HG02759 (cell line): ENCODE measurements at regions not wholly inside any gene's neighbourhood (a gene's known extent, or its start where the extent isn't known, plus 50 kb on each side); places are given as distances from the start of the nearest gene placed in this dataset.

Experiments
- ATAC-seq: cut with Tn5 transposase; IDR thresholded peaks from one replicate; pipeline ENCODE4 v1.9.1; 2021; ENCODE audit warnings: mild to moderate bottlenecking, moderate library complexity; ENCODE audit not compliant: unreplicated experiment

DNA sequence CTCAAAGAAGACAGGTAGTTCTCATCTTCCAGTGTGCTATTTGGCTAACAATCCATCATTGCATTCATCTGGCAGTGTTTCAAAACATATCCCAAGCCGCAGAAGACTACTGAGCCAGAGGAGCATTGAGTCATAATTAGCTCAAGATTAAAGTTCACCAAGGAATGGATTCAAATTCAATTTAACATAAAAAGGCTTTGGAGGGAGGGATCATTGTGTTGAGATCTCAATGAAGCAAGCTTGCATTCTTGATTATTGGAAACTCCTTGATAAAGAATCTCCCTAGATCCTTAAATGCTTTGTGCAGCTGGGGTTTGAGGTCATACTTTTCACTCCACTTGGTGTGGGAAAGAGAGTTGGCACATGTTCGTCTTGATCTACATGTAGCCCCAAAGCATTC, 142.8 kb upstream of the SEMA3A start:
- ATAC-seq, result no peak

DNA sequence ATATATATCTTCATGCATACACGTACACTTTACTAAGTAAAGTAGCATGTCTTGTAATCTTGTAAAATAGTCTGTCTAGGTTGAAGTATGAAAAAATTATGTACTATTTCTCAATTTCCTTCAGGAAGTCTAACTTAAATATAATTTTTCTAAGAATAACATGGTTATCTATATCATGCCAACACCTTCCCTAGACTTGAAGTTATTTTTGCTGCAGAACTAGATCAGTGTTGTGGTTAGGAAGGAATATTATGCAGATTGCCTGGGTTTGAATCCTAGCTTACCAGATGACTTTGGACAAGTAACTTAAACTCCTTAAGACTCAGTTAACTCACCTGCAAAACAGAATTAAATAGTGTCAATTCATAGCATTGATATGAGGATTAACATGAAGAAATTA, 142.2 kb upstream of the SEMA3A start:
- ATAC-seq, result peak; percentile 6

DNA sequence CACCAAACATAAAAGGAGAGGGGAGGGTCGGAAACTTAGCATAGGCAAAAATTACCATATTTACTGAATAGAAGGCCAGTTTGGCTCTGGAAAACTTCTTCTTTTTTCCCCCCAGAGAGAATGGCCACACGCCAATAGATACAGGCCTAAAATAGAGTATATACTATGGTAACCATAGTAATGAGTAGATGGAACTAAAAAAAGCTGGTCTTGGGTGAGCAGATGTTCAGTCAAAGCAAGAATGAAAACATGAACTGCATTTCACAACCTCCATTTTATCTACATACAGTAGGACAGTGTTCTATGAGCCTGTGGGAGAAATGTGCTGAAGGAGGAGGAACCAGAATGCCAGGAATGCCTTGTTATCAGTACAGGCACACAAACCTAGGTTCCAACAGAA, 141.7 kb upstream of the SEMA3A start:
- peak; percentile 64 for ATAC-seq

DNA sequence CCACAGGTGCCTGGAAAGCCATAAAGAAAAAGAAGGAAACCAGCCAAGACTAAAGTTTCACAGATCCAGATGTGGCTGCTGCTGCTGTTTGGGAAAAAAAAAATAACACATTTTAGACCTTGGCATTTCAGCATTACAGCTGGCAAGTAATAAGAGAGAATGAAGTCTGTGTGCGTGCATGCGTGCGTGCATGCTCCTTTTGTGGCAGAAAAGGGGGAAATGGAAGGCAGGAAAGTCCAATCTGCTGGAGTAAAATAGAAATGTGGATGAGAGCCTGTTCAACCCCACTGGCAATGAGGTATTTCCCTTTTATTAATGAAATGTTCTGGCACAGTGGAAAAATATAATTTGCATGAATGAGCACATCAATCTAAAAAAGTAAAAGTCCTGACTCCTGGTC, 137.0 kb upstream of the SEMA3A start:
- no peak for ATAC-seq

DNA sequence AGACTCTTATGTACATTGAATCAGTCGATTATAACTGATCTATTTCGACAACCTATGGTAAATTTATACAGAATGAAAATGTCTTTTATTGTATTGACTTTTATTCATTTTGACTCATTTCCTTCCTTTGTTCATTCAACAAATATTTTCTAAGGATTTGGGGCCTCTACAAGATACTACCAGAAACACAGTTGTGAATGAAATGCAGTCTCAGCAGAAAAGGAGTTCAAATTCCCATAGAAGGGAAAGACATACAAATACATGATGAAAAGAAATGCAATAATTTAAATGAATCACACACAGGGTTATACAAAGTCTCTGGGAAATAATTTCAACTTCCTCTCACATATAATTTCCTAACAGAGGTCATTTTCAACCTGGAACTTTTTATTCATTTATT, 134.0 kb upstream of the SEMA3A start:
- no peak for ATAC-seq

DNA sequence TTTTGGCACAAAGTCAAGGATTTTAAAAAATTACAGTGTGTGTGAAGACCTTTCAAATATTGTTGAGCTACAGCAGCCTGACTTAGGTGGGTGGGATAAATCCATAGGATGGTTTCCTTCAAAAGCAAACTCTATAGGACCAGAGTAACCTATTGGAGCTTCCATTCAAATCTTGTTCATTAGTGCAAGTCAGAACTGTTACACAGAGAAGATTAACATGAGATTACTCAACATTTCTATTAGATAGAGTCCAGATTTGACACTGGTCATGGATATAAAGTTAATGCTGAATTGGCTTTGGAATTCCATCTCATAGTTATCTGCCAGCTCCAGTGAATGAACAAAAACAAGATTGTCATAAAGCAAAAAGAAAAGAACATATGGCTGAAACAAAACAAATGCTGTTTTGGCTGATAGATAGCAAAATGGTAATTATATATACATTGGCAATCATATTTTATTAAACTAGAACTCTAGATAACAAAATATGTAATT, 129.6 kb upstream of the SEMA3A start:
- ATAC-seq, result no peak

DNA sequence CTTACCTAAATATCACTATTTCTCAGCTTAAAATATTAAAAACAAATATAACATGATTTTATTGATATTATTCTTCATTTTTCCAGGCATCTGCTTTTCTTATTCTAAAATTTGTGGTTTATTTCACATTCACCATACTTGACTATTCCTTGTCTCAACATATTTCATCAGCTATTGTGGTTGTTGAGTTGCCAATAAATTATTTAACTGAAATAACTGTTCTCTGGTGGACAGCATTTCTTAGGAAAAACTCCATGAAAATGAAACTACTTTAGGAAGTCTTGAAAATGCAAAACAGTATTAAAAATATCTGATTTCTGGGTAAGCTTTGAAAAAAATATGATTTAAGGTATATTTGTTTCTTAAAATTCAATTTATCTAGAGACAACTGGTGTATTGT, 122.9 kb upstream of the SEMA3A start:
- ATAC-seq, result no peak

DNA sequence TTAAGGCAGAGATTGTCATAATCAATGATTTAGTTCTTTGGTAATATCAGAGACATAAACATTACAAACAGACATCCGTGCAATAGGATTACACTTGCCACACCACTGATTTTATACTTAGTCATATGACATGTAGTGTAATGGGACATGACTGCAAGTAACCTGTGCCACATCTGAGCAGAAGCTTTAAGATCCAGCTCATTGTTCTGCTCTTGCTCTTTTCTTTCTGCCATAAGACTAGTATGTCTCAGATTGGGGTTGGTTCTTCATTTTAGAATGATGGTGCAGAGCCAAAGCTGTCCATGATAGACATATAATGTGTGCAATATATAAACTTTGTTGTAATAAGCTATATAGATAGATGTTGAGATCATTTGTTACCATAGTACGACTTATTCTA, 119.7 kb upstream of the SEMA3A start:
- ATAC-seq, result no peak

DNA sequence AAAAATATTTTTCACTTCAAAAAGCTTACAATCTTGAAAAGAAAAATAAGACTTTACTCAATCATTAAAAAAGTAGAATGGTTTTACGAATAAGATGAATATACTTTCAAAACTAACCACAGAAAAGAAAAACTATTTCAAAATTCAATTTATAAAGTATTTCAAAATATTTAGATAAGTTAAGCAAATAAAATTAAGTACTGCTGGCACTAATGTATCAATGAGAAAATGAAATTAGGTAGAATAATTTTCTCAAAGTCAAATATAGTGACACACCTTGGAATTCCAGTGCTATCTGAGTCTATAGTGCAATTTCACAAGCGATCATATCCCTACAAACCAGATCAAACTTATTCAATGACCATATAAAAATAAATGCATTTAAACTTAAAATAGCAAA, 109.8 kb upstream of the SEMA3A start:
- ATAC-seq, result no peak

DNA sequence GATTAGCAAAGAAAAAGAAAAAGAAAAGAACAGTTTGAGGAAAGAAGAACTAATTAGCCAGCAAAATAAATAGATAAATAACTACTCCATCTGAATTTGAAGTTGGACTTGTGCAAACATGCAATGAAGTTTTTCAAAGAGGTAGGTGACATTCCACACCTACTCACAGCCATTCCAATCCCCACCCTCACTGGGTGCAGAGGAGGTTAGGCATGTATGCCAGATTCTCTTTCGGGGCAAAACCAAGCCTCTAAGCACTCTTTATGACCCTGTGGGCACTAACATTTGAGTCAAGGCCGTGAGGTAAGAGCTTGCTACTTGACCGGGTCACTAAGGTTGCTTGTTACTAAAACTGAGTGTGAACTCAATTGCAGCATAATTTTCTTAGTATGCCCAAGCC, 108.4 kb upstream of the SEMA3A start:
- no peak for ATAC-seq

DNA sequence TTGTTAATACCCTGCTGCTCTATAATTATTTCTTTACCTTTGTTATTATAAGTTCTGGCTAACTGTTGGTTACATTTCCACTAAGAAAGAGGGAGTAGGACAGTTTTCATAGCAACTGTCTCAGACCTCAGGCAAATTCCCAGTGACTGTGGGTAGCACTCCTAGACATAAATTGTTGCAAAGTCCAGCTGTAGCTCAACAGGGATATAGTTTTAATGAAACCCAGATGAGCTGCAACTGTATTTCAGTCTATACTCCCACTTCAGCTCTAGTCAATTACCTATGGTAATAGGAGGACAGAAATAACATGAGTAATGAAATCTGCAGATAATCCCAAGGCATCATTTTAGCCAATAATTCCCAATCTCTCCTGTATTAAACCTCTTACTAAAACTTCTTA, 103.0 kb upstream of the SEMA3A start:
- ATAC-seq, result no peak

DNA sequence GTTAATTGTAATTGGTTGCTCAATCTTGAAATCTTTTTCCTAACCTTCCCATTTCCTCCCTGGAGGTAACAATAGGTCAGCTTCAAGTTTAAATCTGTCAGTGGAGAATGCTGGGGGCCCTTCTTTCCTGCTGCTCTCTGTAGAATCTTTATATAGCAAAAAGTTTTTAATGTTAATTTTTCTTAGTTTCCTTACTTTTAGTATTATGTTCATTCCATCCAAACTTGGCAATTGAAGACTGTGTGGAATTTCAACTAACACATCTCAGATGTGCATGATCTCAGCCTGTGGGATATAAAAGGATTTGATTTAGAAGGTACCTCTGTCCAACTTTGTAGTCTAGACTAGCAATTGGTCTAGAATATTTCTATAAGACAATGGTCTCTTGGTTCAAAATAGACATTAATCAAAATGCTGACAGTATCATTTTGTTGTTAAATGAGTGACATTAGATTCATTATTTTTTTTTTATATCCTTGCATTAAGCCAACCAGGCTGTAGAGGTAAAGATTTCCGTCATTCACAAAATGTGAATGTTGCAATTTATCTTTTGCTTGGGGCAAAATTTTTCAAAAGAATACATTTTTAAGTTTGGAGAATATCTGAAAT, 100.4 kb upstream of the SEMA3A start:
- no peak for ATAC-seq

DNA sequence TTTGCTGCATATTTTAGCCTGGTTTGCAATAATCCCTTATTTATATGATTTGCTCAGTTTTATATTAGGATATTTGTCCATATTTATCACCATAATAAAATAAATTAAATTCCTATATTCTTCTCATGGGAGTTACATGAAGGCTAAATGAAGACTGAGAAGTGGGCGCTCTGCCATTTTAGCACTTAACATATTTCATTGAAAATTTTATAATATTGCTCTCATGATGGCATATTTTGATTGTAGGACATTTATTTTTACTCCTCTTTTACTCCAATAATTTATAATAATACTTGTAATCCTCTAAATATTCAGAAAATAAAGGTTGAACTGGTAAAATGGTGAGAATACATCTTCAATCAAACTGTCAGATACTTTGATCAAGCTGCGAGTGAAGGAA, 99.8 kb upstream of the SEMA3A start:
- no peak for ATAC-seq

DNA sequence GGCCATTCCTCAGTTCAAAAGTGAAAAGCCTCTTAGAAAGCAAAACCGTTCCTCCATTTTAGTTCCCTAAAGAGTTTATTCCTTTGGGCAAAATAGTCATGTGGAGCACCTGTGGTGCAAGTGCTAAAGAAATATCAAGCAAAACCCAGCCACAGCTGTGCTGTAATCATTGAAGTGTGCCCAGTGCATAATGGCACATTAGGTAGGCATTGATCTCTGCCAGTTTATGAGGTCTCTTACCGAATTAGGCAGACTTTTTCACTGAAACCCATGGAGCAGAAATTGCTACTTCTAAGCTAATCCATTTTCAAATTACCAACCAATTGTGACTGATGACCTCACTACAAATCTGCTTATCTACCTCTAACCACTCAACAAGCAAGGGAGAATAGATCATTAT, 97.2 kb upstream of the SEMA3A start:
- no peak for ATAC-seq

DNA sequence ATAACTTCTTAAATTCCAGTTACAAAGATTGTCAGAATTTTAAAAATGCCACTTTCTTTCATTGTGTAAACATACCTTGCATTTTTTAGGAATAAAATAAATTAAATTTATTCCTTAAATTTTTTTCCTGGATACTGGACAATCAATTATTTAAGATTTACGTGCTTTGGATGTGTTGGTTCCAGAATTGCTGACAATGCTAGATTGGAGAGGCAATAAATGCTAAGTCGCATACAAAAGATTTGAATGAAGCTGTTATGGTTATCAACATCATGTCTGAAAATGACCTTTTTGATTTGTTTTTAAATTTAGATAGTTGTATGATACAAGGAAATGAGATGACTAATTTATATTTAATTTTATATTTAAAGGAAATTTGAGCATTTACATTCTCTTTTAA, 89.2 kb upstream of the SEMA3A start:
- no peak for ATAC-seq

DNA sequence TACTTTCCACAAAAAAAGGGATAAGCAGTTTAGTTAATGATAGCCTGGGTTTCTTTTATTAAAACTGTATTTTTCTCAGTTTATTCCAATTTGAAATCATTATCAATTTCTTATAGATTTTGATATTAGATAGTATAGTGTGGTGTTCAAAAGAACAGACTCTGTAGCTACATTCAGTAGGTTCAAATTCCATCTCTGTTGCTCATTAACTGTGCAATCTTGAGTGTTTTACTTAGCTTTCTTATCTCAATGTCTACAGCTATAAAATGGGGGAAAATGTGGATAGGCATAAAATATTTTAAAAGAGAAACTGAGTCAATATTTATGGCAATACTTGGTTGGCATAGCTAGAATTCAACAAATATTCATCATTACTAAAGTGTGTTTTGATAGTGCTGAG, 86.9 kb upstream of the SEMA3A start:
- ATAC-seq, result no peak

DNA sequence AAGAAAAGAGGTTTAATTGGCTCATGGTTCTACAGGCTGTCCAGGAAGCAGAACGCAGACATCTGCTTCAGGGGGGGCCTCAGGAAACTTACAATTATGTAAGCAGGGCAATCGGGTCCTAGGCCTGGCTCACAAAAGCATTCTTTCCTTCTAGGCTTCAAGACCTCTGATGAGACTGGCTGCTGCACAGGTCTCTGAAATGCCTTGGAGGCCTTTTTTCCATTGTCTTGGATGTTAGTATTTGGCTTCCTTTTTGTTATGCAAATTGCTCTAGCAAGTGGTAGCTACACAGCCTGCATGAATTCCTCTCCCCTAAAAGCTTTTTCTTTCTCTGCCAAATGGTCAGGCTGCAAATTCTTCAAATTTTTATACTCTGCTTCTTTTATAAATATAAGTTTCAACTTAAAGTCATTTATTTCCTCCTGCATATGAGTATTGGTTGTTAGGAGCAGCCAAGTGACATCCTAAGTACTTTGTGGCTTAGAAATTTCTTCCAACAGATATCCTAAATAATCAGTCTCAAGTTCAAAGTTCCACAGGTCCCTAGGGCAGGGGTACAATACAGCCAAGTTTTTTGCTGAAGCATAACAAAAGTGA, 83.1 kb upstream of the SEMA3A start:
- ATAC-seq, result no peak

DNA sequence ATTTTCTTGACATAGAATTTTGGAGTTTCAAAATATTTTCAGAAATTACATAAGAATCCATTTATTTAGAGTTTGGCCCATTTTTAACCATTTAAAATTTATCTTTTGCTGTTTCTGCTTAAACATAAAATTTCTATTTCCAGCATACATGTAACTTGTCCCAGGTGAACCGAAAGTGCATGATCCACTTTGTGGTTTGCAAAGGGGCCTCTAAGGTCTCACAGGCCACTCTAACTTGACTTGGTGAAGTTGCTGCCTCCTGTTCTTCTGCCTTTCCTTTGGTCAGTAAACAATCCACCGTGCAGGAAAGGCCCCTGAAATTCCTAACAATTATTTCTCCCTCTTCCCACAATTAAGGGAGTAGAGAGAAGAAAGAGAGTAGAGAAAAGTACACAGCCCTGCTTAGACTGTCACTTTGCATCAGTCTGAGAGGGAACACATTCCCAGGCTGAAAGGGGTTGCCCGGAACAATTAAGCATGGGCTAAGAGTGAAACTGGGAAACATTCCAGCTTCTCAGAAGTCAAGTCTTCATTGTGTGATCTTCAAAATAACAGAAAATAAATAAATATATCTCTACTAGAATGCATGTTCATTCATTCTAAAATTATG, 79.5 kb upstream of the SEMA3A start:
- no peak for ATAC-seq

DNA sequence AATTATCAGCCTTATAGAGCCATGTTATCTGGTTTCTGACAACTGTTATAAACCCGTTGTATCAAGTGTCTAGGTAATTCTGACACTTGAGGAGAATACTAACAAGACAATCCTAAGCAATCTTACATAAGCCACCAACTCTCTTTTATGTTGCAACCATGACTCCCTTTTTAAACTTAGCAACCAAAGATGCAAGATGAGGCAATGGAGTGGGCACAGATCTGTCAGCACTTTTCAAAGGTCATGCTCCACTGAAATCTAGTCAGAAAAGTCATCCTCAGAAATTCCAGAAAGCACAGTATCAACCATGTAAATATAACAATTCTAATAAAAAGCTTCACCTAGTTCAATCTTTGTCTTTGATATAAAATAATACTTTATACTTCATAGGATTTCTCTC, 77.0 kb upstream of the SEMA3A start:
- no peak for ATAC-seq

DNA sequence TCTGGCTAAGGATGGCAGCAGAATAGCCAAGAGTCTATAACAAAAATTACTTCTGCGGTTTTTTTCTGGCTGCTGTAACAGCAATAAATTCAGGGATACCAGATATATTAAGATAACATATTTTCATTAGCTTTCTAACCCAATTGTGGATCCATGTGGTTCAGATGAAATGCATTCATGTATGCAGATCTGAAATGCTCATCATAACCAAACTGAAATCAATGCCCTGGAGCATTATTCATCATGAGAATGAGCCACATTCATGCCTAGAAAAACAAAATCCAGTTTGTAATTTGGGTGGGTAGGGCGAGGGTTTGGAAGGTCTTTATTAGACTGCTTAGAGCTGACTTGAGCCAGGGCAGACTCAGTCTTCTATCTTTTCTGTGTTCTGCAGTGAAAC, 69.8 kb upstream of the SEMA3A start:
- ATAC-seq, result no peak

DNA sequence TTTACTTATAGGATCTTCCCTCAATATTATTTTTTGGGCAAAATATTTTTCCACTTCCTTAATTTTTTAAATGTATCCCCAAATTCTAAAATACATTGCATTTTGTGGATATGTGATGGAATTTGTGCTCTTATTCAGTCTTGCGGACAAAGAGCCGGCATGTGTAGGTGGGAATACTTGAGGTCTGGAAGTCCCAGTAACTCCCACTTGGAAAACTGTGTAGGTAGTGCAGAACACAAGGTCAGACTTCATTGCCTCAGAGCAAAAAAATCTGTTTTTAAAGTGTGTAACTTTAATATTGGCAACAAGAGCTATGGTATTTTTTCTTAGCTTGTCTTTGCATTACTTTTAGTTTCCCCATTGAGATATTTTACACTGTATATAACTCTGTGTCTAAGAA, 68.5 kb upstream of the SEMA3A start:
- ATAC-seq, result no peak

DNA sequence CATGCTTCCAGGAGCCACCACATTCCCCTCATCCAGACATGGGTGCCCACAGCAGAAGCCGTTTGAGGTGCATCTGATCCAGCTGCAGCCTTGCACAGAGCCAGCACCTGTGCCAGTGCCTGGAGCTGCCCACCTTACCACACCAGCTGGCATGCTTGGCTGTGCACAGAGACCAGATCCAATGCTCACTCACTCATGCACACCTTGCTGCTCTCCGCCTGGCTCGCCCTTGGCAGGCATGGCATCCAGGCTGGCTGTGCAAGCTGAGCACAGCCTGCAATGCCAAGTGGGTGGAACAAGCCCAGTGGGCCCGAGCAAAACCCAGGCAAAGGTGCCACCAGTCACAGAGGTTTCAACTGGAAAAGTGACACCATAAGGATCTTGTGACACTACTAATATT, 66.9 kb upstream of the SEMA3A start:
- ATAC-seq, result no peak

DNA sequence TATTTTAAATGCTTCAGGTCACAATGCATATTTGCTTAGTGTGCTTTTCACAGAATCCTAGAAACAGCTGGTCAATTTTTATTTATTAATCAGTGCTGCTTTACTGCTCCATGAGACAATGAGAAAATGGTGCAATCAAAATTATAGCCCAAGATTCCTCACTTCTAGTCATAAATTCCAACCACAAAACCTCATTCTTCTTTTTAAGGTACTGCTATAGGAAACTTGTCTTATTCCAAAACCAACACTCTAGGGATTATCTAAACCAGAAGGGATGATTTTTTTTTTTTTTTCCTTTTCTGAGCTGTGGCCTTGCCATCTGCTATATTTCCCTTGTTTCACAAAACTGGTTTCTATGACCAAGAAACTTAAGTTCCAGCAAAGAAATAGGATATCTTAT, 64.0 kb upstream of the SEMA3A start:
- ATAC-seq, result no peak
